ENCODE measurements at regions not wholly inside any gene's neighbourhood (a gene's known extent, or its start where the extent isn't known, plus 50 kb on each side); places are given as distances from the start of the nearest gene placed in this dataset.
"Not testable (repeated sequence)": the region's sequence is repeated elsewhere in the genome, so short reads cannot be mapped to it uniquely, and the experiment has no call there.

DNA sequence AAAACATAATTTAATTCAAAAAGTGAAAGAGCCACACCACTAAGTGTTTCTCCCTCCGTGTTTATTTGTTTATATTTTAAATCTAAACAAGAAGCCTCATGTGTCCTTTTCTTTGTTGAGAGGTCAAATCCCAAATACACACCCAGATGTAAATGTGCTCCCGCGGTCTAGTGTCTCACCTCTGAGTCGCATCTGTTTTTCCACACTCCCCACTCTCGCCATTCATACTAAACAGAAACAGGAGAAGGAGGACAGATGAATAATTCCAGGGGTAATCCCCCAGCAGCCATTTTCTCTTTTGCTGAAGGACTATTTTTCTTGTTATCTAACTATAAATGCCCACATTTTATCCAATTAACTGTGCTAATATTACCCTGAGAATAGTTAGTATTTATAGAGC lies 361.6 kb upstream of the RIOK2 start:
- DNase-seq (ENCODE audit: low spot score), result no peak

DNA sequence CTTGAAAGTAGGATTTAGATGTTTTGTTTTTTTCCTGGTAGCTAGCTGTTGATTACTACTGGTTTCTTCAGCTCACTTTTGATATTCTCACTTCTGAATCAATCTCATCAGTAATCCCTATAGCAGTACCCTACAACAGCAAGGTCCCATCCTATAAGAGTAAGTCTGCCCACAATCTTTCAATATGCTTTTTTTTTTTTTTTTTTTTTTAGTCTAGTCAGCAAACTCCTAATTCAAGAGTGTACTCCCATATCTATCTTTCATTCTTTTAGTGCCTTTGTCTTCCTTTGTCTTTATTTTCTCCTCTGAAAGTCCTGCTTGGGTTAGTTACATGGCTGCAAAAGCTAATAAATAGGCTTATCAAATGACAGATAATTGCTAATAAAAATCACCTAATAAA lies 362.4 kb upstream of the RIOK2 start:
- no peak for DNase-seq (ENCODE audit: low spot score)

DNA sequence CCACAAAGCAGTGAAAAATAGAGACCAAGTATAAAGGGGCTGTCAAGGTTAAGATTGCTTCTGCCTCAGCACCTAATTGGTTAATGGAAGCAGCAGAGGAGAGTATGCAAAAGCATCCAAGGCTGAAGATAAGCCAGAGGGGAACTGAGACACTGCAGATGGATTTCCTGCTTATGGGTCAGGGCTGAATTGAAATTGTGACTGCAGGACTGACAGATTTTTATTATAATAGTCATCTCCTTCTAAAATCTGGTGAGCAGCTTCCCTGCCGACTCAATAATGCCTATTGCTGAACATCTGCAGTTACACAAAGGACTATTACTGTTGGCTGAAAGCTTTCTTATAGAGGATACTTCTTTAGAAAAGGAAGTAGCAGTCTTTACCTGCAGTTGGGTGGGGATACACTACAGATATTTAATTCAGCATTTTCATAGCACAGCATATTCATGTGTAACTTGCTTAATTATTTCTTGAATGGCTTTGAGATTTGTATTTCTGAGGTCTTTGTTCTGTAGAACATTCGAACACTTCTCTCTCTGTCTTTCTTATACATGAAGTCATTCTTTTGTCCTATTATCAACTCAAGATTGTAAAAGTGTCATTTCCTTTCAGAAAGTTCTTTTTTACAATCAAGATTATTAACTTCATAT lies 363.0 kb upstream of the RIOK2 start:
- DNase-seq (ENCODE audit: low spot score), result no peak

DNA sequence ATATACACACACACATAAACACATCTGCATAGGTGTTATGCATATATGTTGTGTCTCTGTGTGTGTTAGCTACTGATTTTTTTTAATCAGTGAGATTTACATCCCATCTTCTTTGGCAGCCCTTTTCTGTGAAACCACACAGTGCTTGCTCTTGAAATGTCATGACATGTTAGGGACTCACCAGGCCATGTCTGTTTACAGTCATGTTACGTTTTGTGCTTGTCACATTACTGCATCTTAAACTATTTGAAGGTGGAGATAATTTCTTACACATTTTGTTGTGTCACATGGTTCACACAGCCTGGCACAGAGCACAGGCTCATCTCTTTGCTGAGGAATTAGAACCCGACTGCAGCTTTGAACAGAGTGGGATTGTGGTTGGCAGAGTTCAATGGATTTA lies 364.4 kb upstream of the RIOK2 start:
- no peak for DNase-seq (ENCODE audit: low spot score)

DNA sequence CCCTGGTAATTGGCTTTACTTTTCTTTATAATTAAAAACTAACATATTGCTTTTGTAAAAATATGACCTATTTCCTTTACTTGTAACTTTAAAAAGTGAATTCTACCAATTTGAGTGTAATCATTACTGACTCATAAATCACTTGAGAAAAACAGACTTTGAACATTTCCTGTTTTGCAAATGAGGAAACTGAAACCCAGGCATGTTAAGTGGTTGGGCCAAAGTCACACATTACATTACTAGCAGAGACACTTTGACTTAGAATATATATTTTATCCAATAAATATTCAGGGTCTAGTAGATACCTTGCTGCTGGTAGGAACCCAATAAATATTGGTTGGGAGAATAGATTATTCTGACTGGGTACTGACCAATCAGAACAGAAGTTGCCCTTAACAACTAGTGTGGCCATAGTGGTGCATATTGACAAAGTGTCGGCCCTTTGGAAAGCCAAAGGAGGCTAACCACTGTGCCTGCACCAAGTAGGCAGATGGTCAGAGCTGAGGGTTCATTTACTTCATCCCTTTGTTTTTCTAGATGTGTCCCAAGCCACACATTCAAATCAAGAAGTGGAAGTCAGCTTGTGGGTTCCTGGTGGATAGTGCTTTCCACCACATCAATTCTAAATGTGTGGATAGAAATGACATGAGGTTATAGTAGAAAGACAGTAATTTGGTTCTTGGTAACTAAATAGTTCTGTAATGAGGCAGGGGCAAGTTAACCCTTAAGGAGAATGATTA lies 365.1 kb upstream of the RIOK2 start:
- DNase-seq (ENCODE audit: low spot score), result no peak

DNA sequence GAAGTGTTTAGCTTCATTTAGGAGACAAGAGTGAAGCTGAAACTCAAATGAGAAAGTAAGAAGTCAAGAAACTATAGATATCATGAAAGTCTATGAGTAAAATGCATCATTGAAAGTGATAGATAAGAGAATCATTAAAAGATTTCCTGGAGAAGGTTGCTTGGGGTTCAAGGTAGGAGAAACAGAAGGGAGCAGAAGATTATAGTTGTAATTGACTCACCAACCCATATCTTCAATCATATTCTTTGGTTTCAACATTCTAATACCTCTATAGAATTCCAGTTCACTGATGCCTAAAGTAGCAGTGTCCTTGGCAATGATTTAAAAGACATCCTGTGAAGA lies 365.7 kb upstream of the RIOK2 start:
- DNase-seq (ENCODE audit: low spot score), result no peak

DNA sequence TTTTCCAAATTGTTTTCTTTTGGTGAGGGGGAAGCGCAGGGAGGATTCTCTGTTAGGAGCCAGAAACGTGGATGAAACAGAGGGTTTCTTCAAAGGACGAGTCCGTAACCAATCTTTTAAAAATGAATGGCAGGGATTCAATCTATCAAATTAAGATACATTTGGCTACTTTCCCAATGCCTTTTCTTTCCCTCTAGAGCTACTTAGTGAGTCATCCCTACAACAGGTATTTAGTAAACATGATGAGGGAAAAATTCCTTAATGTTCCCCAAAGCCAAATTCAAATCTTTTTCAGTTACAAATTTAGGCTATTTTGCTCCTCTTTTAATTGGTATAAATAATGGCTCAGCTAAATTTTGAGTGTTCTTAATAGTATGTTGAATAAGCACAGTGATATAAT lies 366.4 kb upstream of the RIOK2 start:
- no peak for DNase-seq (ENCODE audit: low spot score)

DNA sequence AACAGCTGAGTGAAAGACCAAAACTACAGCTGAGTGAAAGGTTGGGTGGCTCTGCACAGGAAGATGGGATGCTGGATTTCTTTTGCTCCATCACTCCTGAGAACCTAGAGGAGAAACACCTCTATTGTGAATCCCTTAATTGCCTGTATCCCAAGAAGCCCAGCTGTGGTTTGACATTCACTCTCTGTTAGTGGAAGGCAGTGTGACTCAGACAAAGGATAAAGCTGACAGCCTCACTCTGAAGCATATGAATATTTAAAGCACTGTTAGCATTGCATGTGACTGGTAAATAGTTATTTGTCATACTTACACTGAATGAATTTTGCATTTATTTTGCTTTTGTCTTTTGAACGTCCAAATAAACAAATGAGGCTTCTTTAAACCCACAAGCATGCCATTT lies 367.1 kb upstream of the RIOK2 start:
- DNase-seq (ENCODE audit: low spot score), result no peak

DNA sequence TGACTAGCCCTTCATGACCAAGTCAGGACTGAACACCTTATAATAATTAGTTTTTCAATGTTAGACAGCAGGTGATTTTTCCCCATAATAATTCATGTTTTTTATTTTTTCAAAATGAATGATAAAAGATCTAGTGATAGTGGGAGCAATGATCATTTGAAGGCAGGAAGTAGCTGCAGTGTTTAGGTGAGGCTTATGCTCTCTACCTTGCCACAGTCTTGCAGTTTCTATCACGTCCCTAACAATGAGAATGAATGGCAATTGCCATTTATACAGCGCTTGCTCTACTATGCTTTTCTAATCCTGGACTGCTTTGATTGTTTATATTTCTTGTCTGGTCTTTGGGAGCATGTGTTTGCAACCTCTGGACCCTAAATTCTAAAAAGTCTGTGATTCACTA lies 367.8 kb upstream of the RIOK2 start:
- DNase-seq (ENCODE audit: low spot score), result no peak

DNA sequence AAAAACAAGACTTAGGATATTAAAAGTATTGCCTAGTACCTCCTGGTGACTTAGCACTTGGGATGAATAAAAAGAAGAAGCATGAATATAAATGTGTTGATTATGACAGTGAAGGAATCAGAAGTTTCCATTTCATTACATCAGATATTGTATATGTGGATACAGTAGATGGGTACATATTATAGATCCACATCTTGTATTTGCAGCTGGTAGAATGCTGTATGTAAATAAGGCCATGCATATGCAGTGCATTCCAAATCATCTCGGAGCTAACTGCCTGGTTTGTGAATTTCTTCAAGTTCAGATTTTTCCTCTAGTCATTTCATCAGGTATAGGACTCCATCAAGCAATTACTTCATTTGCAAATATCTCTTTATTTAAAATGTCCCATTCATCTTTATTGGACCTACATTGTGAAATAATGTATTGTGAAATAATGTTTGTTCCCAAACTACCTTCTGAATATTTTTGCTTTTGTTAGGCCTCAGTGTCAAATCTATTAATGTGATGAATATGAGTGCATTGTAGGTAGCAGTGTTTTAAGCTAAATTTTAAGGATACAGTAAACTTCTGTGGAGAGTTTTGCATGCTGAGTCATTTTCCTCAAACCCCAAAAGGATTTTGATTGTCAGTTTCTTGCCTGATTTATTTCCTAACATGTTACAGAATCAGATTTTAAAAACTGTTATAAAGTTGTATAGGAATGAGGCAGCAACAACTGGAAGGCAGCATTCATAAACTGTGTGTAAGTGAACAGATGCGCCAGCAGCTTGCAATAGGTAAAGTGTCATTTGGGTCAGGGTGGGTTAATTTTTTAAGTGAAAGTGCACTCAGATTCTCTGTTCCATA lies 370.8 kb upstream of the RIOK2 start:
- no peak for DNase-seq (ENCODE audit: low spot score)

DNA sequence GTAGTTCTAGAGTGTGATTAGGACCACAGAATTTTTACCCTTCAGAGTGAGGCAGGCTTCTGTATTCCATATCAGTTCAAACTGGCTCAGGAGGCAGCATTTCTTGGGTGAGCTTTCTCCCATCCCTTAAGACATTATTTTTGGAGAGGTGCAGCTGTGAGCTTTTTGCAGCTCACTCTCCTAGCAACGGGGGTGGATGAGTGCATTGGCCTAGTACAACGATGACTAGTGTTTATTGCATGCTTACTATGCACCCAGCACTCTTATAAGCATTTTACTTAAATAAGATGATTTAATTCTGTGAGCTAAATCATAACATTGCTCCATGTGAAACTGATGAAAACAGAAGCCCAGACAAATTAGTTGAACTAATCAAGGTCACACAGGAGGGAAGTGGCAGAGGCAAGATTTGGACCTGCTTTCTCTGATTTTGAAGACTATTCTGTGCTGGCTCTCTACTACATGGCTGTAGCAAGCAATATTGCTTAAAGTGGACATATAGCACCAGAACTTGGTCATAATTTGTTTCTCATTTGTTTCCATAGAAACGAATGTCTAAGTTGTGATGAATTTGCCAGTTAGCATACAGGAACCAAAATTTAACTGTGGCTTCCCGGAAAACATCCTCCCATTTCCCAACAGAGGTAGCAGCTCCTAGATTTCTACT lies 372.1 kb upstream of the RIOK2 start:
- DNase-seq (ENCODE audit: low spot score), result no peak

DNA sequence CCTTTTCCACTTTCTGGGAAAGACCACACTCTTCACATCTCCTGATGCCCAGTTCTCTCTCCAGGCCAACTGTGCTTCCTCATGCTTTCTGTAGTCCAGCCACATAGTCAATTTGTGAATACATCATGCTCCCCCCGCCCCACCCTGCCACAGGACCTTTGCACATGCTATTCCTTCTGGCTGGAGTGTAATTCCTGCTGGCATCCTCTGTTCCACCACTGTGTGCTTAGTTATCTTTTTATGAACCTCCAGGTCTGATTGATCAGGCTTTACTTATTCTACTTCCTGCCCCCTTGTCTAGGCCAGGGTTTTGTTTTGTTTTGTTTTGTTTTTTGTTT lies 372.6 kb upstream of the RIOK2 start:
- no peak for DNase-seq (ENCODE audit: low spot score)

DNA sequence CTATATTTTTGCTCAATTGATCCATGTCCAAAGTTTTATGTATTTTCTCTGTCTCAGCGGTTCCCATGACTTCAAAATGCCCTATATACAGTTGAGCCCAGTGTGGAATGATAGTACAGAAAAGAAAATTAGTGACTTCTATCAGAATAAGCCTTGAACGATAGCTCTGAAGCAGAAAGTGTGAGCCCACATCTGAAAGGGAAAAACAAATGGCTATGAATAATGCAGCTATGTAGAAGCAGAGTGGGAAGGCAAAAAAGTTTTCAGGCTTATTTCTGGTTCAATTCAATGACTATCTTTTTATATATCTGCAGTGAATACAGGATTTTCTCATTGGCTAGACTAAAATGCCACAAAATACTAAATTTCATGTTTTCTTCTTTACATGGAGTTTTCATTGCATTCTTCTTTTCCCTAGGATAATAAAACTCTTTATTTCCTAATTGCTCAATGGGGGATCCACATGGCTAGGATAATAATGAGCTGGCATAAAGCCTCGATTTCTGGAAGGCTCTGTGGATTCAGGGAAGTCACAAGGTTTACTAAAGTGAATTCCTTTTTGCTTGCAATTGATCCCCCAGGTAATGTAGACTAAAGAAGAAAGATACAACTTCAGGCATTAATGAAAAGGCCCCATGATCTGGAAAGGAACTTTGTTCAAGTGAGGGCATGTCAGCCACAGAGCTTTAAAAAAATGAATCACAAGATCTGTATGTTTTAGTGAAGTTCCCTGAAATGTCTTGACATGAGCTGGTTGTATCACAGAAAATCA lies 377.0 kb upstream of the RIOK2 start:
- DNase-seq (ENCODE audit: low spot score), result no peak

DNA sequence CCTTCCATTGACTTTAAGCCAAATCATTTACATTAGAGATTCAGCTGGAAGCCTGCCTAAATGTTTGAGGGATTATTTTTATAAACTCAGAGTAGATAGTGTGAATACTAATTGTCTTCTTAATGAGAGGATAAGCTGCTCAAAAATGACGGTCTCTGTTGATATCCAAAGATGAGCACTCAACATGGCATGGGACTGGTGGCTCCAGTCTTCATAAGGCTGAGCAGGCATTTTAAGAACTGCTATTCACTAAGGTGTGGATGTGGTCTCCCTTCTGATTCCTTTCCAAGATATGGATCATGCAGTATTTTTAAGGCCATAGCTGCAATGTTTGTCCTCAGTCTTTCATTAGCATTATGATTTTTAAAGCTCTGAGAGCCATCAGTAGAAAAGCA lies 377.5 kb upstream of the RIOK2 start:
- peak; percentile 30 for DNase-seq (ENCODE audit: low spot score)

DNA sequence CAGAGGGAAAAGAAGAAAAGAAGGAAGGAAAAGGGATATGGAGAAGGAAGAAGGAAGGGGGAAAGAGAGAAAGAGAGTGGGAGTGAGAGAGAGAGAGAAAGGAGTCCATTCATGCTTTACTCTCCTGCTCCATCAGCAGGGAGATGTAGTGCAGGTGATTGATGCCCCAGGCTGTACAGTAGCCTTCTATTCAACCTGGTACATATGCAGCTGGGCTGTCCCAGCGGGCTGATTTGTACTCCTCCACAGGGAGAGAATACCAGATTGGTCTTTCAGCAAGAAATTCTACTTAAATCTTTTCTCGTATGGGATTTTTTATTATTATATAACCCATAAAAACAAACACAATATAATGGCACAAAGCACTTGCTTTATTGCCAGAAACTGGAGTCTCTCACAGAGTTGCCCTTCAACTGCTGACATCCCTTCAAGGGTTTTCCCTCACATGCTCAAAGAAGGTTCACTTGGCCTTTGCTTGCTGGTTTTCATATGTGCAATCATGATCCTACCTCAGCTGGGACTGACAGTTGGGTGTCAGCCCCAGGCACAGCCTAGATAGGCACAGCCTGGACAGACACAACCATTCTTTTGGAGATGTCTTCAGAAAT lies 380.1 kb upstream of the RIOK2 start:
- DNase-seq (ENCODE audit: low spot score), result no peak

DNA sequence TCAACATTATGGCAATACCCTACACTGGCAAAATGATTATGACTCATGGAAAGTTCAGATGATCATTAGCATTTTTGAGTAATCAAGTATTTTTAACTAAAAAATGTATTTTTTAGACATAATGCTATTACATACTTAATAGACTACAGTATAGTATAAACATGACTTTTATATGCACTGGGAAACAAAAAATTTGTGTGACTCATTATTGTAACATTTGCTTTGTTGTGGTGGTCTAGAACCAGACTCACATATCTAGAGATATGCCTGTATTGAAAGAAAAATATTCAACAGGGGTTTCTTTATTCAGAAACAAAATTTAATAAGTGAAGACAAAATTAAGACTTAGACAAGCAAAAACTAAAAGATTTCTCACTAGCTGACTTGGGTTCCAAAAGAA lies 385.3 kb upstream of the RIOK2 start:
- no peak for DNase-seq (ENCODE audit: low spot score)

DNA sequence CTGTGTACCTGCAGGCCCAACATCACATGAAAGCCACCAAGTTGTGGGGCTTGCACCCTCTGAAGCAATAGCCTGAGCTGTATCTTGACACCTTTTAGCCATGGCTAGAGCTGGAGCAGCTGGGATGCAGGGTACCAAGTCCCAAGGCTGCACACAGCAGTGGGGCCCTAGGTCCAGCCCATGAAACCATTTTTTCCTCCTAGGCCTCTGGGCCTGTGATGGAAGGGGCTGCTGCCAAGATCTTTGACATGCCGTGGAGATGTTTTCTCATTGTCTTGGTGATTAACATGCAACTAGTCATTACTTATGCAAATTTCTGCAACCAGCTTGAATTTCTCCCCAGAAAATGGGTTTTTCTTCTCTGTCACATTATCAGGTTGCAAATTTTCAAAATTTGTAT lies 387.2 kb upstream of the RIOK2 start:
- no peak for DNase-seq (ENCODE audit: low spot score)

DNA sequence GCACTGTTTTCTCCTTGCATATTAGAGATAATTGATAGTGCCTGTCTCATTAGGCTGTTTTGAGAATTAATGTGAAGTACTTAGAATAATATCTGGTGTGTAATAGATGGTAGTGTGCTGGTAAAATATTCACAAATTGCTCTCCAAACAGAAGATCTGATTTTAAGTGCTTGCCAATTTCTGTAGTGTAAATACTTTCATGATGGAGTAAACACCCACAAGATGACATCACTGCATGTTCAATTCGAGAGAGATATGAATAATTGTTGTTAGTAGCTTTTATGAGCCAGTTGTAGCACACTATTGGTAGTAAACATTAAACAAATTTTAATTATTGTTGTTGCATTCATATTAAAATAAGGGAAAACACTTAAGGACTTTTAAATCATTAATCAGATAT lies 392.3 kb upstream of the RIOK2 start:
- DNase-seq (ENCODE audit: low spot score), result no peak

DNA sequence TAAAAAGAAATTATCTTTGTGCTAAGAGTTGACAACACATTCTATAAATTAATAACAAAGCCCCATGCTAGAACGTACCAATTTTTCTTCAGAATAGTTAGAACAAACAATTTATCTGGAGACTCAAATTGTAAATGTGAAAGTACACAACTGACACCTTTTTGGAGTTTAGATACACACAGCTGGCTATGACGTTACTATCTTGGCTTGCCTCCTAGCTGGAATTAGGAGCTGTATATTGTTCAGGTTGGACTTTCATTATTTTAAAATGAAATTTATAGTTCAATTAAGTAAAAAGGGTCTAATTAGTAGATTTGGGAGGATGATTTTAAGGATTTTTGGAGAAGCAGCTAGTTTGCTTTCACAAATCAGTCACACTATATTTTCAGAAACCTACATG lies 393.9 kb upstream of the RIOK2 start:
- no peak for DNase-seq (ENCODE audit: low spot score)

DNA sequence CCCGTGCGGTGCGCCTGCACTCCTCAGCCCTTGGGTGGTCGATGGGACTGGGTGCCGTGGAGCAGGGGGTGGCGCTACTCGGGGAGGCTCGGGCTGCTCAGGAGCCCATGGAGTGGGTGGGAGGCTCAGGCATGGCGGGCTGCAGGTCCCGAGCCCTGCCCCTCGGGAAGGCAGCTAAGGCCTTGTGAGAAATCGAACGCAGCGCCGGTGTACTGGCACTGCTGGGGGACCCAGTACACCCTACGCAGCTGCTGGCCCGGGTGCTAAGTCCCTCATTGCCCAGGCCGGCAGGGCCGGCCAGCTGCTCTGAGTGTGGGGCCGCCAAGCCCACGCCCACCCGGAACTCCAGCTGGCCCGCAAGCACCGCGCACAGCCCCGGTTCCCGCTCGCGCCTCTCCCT lies 396.9 kb upstream of the RIOK2 start:
- not testable (repeated sequence) for DNase-seq (ENCODE audit: low spot score)

DNA sequence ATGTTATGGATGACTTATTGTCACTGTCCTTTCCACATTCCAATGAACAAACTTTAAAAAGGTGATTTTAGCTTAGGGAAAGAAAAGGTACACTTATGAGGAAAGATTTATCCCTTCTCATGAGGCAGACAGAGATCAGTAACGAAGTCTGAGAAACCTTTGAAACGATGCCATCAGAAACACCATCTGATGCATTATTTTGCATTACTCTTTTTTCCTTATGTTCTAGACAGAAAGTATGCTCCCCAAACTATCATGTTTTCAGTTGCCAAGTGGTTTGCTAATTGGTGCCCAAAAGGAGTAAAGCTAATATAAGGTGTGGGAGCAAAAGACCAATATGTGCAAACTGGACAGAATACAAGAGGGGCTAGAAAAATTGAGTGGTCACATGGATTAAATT lies 397.7 kb upstream of the RIOK2 start:
- DNase-seq (ENCODE audit: low spot score), result no peak

DNA sequence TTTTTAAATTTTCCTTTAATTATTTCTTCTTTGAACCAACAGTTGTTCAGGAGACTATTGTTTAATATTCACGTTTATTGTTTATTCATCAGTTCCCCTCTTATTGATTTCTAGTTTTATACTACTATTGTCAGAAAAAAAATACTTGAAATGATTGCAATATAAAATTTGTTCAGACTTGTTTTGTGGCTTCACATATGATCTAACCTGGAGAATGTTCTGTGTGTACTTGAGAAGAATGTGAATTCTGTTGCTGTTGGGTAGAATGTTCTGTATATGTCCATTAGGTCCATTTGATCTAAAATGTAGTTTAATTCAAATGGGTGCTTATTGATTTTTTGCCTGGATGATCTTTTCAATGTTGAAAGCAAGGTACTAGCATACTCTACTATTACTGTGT lies 408.7 kb upstream of the RIOK2 start:
- no peak for DNase-seq (ENCODE audit: low spot score)
